ENCODE measurements at regions not wholly inside any gene's neighbourhood (a gene's known extent, or its start where the extent isn't known, plus 50 kb on each side); places are given as distances from the start of the nearest gene placed in this dataset.

DNA sequence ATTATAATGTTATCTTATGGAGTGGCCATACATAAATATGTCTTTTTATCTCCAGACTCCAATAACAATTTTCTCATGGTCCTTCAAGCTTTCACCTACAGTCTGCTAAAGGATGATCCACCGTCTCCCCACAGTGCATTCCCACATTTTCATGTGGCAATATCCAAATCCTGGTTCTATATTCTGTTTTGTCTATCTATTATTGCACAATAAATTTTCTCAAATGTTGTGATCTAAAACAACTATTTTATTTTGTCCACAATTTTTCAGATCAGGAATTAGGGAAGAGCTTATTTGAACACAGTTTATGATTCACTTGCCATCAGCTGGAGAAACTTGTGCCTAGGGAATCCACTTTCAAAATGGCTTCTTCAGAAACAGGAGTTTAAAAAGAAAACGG, 614.4 kb upstream of the TMEFF2 start:
- H3K36me3 ChIP-seq (ENCODE audit: control insufficient read depth in 2 of 2, extremely low read depth in 1 of 2, insufficient read depth in 2 of 2, low read length in 2 of 2) = no peaks in the 10 kb centered on the region
- H2AFZ ChIP-seq (ENCODE audit: low read depth, low read length) = no peak overlapping the region
- dilution Hi-C loops (cut with MboI; ENCODE audit: extremely low pct_ligation_motif_present, low sequenced_read_pairs) (no loop called here), intact Hi-C loops (cut with micrococcal nuclease) (no loop called here)
- BruUV-seq (replicated peaks) = no TSS peak
- ChIA-PET POLR2A (no interaction called here), CTCF (no interaction called here)
- no peaks in the 10 kb centered on the region for H3K4me1 ChIP-seq (ENCODE audit: control insufficient read depth, extremely low read depth, insufficient read depth, low read length)
- no peak overlapping the region for H3K4me2 ChIP-seq (ENCODE audit: insufficient read depth, low read length)
- H3K9me3 ChIP-seq (replicated peaks; ENCODE audit: control insufficient read depth, insufficient read depth, low read length) = no peaks in the 10 kb centered on the region
- TF ChIP-seq, protein P1, sequence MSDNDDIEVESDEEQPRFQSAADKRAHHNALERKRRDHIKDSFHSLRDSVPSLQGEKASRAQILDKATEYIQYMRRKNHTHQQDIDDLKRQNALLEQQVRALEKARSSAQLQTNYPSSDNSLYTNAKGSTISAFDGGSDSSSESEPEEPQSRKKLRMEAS (IDR thresholded peaks at IDR 0.05; ENCODE audit: insufficient read depth, insufficient read length) = no peak
- TF ChIP-seq EZH2 (IDR thresholded peaks at IDR 0.05; ENCODE audit: borderline replicate concordance, low read depth, low read length, severe bottlenecking) = no peak
- no peak for TF ChIP-seq GATA2 (IDR thresholded peaks at IDR 0.05; ENCODE audit: insufficient read depth, insufficient read length, low read depth, low read length)
- TF ChIP-seq, protein P2, sequence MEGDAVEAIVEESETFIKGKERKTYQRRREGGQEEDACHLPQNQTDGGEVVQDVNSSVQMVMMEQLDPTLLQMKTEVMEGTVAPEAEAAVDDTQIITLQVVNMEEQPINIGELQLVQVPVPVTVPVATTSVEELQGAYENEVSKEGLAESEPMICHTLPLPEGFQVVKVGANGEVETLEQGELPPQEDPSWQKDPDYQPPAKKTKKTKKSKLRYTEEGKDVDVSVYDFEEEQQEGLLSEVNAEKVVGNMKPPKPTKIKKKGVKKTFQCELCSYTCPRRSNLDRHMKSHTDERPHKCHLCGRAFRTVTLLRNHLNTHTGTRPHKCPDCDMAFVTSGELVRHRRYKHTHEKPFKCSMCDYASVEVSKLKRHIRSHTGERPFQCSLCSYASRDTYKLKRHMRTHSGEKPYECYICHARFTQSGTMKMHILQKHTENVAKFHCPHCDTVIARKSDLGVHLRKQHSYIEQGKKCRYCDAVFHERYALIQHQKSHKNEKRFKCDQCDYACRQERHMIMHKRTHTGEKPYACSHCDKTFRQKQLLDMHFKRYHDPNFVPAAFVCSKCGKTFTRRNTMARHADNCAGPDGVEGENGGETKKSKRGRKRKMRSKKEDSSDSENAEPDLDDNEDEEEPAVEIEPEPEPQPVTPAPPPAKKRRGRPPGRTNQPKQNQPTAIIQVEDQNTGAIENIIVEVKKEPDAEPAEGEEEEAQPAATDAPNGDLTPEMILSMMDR (IDR thresholded peaks at IDR 0.05; ENCODE audit: extremely low read depth in 1 of 2, insufficient read depth in 1 of 2, low read depth in 1 of 2, low read length in 2 of 2) = no peak
- no peak for TF ChIP-seq FOS (IDR thresholded peaks at IDR 0.05; ENCODE audit: borderline replicate concordance, insufficient read depth, low read length)
- TF ChIP-seq JUN (IDR thresholded peaks at IDR 0.05; ENCODE audit: borderline replicate concordance, insufficient read depth, insufficient read length, low read depth) = no peak
- TF ChIP-seq MYC (IDR thresholded peaks at IDR 0.05; ENCODE audit: low read depth, low read length) = no peak
- TF ChIP-seq POLR2A (IDR thresholded peaks at IDR 0.05; ENCODE audit: low read depth, low read length) = no peak
- TF ChIP-seq POLR2AphosphoS5 (IDR thresholded peaks at IDR 0.05; ENCODE audit: insufficient read depth, low read depth, low read length) = no peak
- no peaks in the 10 kb centered on the region for H3K27me3 ChIP-seq (ENCODE audit: control insufficient read depth in 2 of 2, insufficient read depth in 2 of 2, low read length in 2 of 2)
- DNase-seq (ENCODE audit: low read depth, low spot score) (no peak), FAIRE-seq (no peak)
- H4K20me1 ChIP-seq (replicated peaks; ENCODE audit: control insufficient read depth, extremely low read depth, insufficient read depth, low read length) = no peaks in the 10 kb centered on the region
- no peak overlapping the region for H3K4me3 ChIP-seq (replicated peaks in 1 of 3; ENCODE audit: insufficient read depth in 1 of 3, low read depth in 1 of 3, low read length in 3 of 3)
- no peak overlapping the region for H3K27ac ChIP-seq (ENCODE audit: insufficient read depth, low read depth, low read length)
- no peaks in the 10 kb centered on the region for H3K9me1 ChIP-seq (replicated peaks; ENCODE audit: control insufficient read depth, extremely low read depth, insufficient read depth, low read length)
- no peak overlapping the region for H3K9ac ChIP-seq (replicated peaks; ENCODE audit: extremely low read depth, insufficient read depth, low read length)
- H3K79me2 ChIP-seq (ENCODE audit: control insufficient read depth, insufficient read depth, low read length) = no peaks in the 10 kb centered on the region

Data from endothelial cell of umbilical vein (primary cell).